Left ventricle myocardium inferior (tissue), 1 donor: ENCODE measurements at regions not wholly inside any gene's neighbourhood (a gene's known extent, or its start where the extent isn't known, plus 50 kb on each side); places are given as distances from the start of the nearest gene placed in this dataset.
A peak's percentile ranks its signal among the peaks of the same experiment; 100 is the strongest.

Experiments used
- DNase-seq: peaks from one replicate; pipeline ENCODE4 v3.0.0-alpha.2; 2020
- H3K27ac ChIP-seq: fragments of 200-600 bp; replicated peaks from 2 replicates; pipeline ENCODE4 v1.8.0; 2021
- H3K27me3 ChIP-seq: fragments of 200-600 bp; 2 replicates; pipeline ENCODE4 v1.8.0; 2021; ENCODE audit warnings: low read depth
- H3K36me3 ChIP-seq: fragments of 200-600 bp; 2 replicates; pipeline ENCODE4 v1.8.0; 2021
- H3K4me1 ChIP-seq: fragments of 200-600 bp; 2 replicates; pipeline ENCODE4 v1.8.0; 2021
- H3K4me3 ChIP-seq: fragments of 200-600 bp; 2 replicates; pipeline ENCODE4 v1.8.0; 2021; ENCODE audit warnings: mild to moderate bottlenecking, moderate library complexity
- H3K9me3 ChIP-seq: fragments of 200-600 bp; replicated peaks from 2 replicates; pipeline ENCODE4 v1.8.0; 2021
- intact Hi-C: fragments of 100-400 bp; cut with micrococcal nuclease; formaldehyde crosslinking; loops from one replicate; pipeline ENCODE4 v1.11.0; 2022
- TF ChIP-seq, protein P1 (sequence below): fragments of 200-600 bp; IDR thresholded peaks from 2 replicates; pipeline ENCODE4 v1.8.0; 2021; ENCODE audit warnings: antibody characterized with exemption, mild to moderate bottlenecking, borderline replicate concordance
- donor health status: DM: no; HTN: yes; CAD: no; lungs with severe emphysema.

DNA sequence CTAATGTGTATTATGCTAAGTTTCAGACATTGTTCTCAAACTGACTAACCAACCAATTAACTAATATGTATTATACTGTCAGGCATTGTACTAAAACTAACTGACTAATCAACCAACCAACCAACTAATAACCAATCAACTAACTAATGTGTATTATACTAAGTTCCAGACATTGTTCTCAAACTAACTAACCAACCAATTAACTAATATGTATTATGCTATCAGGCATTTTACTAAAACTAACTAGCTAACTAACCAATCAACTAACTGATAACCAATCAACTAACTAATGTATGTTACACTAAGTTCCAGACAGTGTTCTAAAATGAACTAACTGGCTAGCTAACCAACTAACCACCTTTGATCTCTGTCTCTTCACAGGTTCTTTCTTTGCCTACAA lies 152.3 kb downstream of the SUDS3 start:
- Histone ChIP-seq H3K27ac (no peak overlapping the region), H3K4me3 (no peak overlapping the region), H3K27me3 (no peaks in the 10 kb centered on the region), H3K9me3 (no peaks in the 10 kb centered on the region), H3K36me3 (no peaks in the 10 kb centered on the region), H3K4me1 (peaks cover 16% of the 10 kb centered on the region)
- TF ChIP-seq, protein P1, sequence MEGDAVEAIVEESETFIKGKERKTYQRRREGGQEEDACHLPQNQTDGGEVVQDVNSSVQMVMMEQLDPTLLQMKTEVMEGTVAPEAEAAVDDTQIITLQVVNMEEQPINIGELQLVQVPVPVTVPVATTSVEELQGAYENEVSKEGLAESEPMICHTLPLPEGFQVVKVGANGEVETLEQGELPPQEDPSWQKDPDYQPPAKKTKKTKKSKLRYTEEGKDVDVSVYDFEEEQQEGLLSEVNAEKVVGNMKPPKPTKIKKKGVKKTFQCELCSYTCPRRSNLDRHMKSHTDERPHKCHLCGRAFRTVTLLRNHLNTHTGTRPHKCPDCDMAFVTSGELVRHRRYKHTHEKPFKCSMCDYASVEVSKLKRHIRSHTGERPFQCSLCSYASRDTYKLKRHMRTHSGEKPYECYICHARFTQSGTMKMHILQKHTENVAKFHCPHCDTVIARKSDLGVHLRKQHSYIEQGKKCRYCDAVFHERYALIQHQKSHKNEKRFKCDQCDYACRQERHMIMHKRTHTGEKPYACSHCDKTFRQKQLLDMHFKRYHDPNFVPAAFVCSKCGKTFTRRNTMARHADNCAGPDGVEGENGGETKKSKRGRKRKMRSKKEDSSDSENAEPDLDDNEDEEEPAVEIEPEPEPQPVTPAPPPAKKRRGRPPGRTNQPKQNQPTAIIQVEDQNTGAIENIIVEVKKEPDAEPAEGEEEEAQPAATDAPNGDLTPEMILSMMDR: no peak
- DNase-seq: no peak
- intact Hi-C loops: no loop called here

DNA sequence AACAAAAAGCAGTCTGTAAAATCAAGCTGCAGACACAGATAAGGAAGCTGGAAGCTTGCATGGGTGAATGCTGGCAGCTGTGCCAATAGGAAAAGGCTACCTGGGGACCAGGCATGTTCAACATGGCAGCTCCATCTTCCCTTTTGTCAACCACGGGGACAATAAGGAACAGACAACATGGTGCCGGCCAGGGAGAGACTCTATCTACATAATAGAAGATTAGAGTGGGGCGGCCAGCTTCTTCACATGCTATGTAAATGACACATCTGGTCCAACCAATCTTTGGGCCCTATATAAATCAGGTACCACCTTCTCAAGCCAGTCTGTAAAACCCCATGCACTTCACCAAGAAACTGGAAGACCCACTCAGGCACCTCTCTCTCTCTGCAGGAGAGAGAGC lies 157.6 kb downstream of the SUDS3 start:
- intact Hi-C loops: no loop called here

DNA sequence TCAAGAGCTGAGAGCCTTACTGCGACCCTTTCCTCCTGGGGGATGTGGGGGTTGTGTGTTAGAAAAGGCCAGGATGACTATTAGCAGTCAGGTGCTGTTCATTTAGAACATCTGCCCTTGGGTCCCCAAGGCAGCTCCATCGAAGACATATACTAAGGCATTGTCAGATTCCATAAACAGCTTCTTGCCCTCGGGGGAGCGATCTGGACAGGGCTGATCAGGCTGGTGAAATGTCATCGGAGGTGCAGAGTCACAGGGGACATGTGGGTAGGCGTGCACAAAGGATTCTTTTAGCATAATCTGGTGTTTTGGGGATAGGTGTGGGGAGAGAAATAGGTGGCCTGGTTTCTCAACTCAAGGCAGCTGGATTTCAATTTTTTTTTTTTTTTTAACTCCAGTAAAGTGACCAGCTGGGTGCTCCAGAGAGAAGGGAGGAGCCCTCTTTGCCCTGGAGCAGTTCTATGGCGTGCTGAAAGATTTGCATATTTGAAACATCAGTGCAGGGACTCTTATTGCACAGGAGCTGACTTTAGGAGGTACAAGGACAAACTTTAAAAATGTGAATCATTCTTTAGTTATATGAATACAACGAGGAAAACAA lies 160.1 kb downstream of the SUDS3 start:
- DNase-seq: no peak
- TF ChIP-seq, protein P1: no peak
- peaks cover 35% of the 10 kb centered on the region for H3K4me1 ChIP-seq
- H3K9me3 ChIP-seq: no peaks in the 10 kb centered on the region
- H3K36me3 ChIP-seq: no peaks in the 10 kb centered on the region
- H3K27ac ChIP-seq: peak overlapping the region; percentile 98
- H3K27me3 ChIP-seq: no peaks in the 10 kb centered on the region
- H3K4me3 ChIP-seq: no peak overlapping the region
- intact Hi-C loops: no loop called here

More for the DNA sequence above, 157.6 kb downstream of the SUDS3 start:
- Histone ChIP-seq H3K4me3 (no peak overlapping the region), H3K27me3 (no peaks in the 10 kb centered on the region), H3K27ac (no peak overlapping the region), H3K4me1 (peaks cover 26% of the 10 kb centered on the region), H3K36me3 (no peaks in the 10 kb centered on the region), H3K9me3 (no peaks in the 10 kb centered on the region)
- TF ChIP-seq, protein P1: no peak
- DNase-seq: no peak

DNA sequence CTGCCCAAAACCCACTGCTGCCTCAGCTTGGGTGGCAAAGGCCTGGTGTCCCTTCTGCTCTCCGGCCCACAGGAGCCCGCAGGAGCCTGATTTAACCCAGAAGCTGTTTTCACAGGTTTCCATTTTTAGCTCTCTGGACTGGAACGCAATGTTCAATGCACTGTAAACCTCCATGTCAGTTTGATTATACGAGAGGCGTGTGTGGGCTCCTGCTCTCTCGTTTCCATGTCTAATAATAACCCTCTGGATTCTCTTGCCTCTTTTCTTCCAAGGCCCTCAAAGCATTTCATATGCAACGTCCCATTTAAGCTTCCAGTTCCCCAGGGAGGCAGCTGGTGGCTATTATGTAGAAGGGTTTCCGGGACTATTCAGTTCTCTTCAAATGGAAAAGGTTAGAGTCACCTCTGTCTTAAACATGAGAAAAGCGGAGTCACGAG lies 161.1 kb downstream of the SUDS3 start:
- intact Hi-C loops: no loop called here
- DNase-seq: peak; percentile 30
- H3K4me3 ChIP-seq: no peak overlapping the region
- no peaks in the 10 kb centered on the region for H3K36me3 ChIP-seq
- no peaks in the 10 kb centered on the region for H3K9me3 ChIP-seq
- H3K27me3 ChIP-seq: no peaks in the 10 kb centered on the region
- H3K27ac ChIP-seq: peak overlapping the region; percentile 98
- H3K4me1 ChIP-seq: peaks cover 35% of the 10 kb centered on the region
- TF ChIP-seq, protein P1: no peak

DNA sequence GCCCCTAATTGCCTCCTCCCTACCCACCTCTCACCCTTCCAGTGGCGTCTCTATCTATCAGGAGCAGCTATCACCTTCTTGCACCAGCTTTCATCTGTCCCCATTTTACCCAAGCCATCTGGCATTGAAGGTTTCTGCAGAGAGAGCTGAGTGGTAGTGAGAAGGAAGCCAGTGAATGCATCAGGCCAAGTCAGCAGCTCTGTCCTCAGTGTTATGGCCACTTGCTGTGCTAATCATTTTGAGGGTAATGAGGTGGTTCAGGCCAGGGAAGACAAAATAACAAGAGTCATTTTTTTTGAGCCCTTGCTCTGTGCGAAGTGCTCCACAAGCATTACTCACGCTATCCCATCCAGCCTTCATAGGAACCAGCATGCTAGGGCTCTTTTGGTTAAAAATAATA lies 164.7 kb downstream of the SUDS3 start:
- Histone ChIP-seq H3K27ac (no peak overlapping the region), H3K4me1 (peaks cover 32% of the 10 kb centered on the region), H3K27me3 (no peaks in the 10 kb centered on the region), H3K36me3 (no peaks in the 10 kb centered on the region), H3K9me3 (no peaks in the 10 kb centered on the region), H3K4me3 (no peak overlapping the region)
- TF ChIP-seq, protein P1: no peak
- DNase-seq: no peak
- intact Hi-C loops: no loop called here
